SHP77 (cell line): ENCODE measurements at regions not wholly inside any gene's neighbourhood (a gene's known extent, or its start where the extent isn't known, plus 50 kb on each side); places are given as distances from the start of the nearest gene placed in this dataset.

Experiments
- DNase-seq, 2 experiments: peaks; one replicate each; lab custom pipeline; 2025; lab: John Stamatoyannopoulos, UW

DNA sequence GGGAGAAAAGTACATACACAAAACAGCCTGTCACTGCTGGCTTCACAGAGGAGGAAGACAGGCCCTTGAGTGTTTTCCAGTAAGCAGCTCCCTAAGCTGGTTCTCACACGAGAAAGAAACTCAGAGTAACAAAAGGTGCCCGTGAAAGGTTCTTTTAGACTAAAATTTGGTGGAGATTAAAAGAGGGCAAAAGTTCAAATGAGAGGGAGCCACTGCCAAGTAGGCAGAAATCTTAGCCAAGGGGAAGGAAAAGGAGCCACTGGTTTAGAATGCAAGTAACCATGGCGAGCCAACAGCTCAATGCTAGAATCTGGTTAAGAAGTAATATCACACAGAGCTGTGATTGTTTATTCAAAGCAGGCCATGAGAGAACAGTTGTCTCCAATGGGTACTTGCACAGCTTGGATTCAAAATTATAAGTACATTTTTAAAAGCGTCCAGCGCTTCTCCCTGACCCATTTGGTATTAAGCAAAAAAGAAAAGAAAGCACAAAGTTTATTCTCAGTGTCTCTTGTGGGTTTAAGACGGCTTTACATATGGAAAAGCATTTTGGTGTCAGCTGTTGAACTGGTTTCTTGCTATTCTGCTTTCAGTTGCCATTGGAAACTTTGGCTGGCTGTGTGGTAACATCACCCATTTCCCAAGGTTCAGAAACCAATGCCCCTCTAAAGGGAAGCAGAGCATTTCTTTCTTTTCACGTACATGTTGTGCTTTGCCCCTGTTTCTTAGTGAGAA lies 648.5 kb downstream of the RNF144B start:
- DNase-seq = no peak

- DNase-seq = no peak
Observed at GRCh38 chr6:19036196-19036555, 649.0 kb downstream of the RNF144B start.

DNA sequence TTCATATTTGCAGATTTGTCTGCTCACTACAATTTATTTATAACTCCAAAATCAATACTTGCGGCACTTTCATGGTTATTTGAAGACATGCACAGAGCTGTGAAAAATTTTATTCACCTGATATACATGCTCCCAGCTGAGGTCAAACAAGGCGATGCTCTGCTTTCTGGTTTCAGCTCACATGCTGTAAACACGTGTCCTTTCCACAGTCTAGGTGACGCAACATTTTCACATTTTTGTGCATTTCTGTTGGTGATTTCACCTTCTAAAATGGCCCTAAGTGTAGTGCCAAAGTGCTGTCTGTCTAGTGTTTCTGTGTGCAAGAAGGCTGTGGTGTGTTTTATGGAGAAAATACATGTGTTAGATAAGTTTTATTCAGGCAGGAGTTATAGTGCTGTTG lies 650.5 kb downstream of the RNF144B start:
- DNase-seq = no peak

DNA sequence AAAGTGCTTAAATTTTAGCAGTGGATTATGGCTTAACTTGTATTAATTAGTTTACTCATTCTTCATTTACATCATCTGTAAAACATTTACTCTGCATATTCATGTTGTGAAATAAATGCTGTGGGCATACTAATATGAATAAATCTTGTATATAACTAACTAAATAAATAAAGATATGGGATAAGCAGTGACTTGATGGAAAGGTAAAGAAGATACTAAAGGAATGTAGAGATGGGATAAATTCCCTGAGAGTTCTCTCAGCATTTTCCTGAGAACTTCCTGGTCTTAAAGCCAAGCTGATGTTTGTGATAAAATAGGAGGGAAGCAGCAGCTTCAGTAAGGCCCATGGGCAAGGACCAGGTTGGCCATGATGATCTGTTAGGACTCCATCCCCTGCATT lies 652.1 kb downstream of the RNF144B start:
- DNase-seq = no peak

DNA sequence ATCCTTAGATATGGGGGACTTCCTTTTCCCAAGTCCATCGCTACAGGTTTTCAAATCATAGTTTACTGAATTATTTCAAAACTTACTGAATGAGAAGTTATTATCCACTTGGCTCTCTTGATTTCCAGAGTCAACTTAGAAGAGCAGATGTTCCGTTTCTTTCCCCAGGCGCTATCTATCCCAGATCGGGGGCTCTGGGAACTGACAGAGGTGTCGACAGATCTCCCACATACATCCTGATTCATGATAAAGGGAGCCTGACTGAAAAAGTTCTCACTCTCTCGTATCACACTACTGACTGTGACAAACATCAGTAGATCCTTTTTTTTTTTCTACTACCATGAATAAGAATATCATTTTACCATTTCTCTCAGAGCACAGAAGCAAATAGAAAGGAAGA lies 654.8 kb downstream of the RNF144B start:
- no peak for DNase-seq

- DNase-seq = no peak
Observed at GRCh38 chr6:19042420-19042819, 655.3 kb downstream of the RNF144B start.

GRCh38 chr6:19050765-19051164 lies 663.6 kb downstream of the RNF144B start:
- no peak for DNase-seq

GRCh38 chr6:19052219-19052618 lies 665.1 kb downstream of the RNF144B start:
- DNase-seq = no peak

DNA sequence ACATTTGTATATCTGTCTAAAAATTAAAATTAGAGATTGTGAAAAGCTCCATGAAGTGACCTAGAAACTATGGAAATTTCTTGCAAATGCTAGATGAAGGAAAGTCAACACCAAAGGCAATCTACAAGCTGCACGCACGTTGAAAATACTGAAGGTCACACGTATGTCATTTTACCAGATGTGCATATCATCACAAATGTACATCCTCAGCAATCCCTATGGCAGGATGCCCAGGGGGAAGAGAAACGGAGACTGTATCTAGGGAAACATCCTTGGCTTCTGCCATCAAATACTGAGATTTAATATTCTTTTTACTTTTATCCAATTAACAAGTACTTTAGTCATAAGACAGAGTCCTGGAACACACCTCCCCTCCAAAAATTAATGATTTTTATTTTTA lies 672.0 kb downstream of the RNF144B start:
- DNase-seq = no peak

DNA sequence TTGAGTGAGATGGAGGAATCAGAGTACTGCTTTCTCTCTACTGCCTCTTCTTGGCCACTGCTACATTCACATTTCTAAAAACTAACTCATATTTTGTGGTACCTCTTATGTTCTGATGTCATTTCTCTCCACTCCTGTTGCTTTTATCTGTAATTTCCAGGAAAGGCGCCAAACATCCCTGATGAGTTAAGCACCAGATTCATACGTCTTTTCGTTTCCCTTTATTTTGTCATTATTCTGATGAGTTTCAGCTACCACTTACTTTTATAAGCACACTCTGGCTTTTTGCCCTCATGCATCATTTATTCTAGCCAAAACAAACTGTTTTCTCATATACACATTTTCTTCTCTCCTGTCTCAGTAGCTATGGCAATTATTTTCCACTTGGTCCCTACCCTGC lies 680.0 kb downstream of the RNF144B start:
- DNase-seq = no peak

- no peak for DNase-seq
Observed at GRCh38 chr6:19070520-19070919, 683.4 kb downstream of the RNF144B start.

- DNase-seq = no peak
Observed at GRCh38 chr6:19083801-19084200, 696.7 kb downstream of the RNF144B start.

DNA sequence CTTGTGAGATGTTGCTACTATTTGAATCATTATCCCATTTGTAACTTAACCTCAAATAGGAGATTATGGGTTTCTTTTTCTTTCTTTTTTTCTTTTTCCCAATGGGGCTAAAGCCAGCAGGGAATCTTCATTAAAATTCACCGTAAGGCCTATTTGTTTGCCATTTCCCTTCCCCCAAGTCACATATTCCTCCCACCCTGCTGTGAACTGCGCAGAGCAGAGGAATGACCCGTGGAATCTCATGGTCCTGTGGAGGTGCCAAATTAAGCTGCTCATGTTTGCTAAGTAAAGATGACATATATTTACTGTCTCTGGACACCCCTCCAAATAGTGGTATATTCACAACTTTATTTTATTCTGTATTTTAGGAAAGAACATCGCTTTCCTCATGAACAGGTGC lies 699.3 kb downstream of the RNF144B start:
- no peak for DNase-seq

DNA sequence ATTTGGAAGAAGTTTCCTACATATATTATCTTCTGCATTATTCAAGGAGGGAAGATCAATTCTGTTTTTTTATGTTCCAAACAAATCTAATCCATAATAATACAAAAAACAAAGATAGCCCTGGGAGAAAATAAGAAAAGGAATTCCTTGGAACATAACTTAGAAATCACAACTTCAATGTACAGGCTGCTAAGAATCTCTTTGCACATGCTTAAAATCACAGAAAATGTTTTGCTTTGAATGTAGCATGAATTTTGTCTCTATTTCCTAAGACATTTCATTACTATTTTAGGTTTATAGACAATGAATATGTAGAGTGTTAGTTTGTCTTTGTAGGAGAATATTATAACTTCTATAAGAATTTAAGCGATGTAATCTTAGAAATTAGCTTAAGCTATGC lies 700.1 kb downstream of the RNF144B start:
- no peak for DNase-seq

DNA sequence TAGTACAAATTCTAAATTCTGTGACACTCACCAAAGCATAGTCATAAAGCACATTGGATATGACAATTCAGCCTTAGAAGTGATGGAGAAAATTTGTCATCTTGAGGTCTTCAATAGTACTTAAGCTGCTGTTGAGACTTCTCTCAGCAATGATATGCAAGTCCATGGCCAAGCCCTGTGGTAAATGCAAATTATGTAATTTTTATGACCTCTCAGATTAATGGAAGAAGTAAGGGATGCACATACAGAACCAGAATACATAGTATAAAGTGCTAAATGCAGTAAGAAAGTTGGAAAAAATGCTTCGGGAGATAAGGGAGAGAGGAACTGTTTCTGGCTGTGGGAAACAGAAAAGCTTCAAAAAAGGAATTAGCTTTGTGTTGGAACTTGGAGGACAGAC lies 700.7 kb downstream of the RNF144B start:
- DNase-seq = no peak

DNA sequence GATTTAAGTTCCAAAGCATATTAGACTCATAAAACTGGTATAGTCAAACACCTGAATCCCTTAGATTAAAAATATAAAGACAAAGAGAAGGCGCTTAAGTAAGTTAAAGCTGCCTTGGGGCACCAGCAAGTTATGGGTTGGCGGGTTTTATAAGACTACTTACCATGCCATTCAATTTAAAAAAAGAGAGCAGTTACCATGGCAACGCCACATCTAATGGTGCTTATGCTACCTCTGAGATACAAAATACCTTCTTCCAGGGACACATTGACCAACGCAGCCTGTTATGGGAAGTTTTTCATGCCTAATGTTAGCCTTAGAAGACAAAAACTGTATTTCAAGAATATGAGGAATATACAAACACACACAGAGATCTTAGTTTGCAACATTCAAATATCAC lies 713.6 kb downstream of the RNF144B start:
- no peak for DNase-seq

DNA sequence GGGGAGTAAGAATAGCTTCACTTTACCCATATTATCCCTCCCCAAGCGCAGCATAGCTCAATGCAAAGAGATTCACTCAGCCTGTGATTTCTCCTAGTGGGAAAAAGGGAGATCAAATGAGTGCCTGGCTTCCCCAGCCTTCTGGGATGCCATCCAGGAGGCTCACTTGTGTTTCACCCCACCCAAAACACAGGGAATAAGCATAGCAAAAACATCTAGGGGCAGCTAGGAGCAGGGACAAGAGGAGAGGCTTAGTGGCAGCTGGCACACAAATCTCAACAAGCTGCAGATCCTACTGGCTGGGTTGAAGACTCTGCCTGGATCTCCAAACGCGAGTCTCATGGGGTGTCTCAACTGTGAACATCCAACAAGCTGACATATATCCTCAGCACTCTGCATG lies 715.8 kb downstream of the RNF144B start:
- no peak for DNase-seq

DNA sequence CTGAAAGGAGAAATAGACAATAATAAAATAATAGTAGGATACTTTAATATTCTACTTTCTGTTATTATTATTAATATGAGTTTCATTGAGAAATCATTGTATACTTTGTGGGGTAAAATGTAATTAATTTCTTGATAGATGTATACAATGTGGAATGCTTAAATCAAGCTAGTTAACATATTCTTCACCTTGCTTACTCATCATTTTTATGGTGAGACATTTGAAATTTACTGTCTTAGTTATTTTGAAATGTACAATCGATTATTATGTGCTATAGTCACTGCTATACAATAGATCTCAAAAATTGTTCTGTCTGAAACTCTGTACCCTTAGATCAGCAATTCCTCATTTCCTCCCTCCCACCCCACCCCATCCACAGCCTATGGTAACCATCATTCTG lies 720.3 kb downstream of the RNF144B start:
- DNase-seq = no peak

GRCh38 chr6:19121521-19121920 lies 715.6 kb upstream of the ID4 start:
- no peak for DNase-seq

GRCh38 chr6:19127081-19127480 lies 710.1 kb upstream of the ID4 start:
- no peak for DNase-seq

DNA sequence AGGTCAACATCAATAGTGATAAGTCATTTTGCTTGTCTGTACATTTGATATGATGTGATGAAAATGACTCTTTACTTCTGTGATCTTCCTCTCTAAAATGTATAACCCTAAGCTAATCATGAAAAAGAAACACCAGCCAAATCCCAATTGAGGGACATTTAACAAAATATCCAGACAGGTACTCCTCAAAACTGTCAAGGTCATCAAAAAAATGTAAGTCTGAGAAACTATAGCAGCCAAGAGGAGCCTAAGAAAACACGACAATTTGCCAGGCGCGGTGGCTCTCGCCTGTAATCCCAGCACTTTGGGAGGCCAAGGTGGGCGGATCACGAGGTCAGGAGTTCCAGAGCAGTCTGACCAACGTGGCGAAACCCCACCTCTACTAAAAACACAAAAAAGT lies 708.5 kb upstream of the ID4 start:
- no peak for DNase-seq

GRCh38 chr6:19135706-19136105 lies 701.5 kb upstream of the ID4 start:
- no peak for DNase-seq

GRCh38 chr6:19137505-19137904 lies 699.7 kb upstream of the ID4 start:
- no peak for DNase-seq

- DNase-seq = no peak
Observed at GRCh38 chr6:19142275-19142674, 694.9 kb upstream of the ID4 start.

DNA sequence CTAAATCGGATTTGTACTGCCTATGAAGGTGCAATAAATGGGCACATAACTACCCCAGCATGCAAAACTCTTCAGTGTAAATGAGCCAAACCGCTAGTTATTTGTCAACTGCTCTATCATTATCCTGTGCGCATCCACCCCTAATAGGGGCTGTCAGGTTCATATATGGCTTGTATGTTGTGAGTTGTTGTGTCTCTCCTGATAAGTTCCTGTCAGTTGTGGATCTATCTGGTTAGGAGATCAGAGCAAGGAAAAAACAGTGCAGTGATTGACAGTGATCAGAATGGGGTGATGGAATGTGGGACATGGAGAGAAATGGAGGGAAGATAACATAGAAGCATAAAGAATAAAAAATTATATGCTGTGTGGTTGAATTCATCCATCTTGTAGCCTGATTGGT lies 686.9 kb upstream of the ID4 start:
- no peak for DNase-seq
